Colonic mucosa (tissue), 4 donors: ENCODE measurements at regions not wholly inside any gene's neighbourhood (a gene's known extent, or its start where the extent isn't known, plus 50 kb on each side); places are given as distances from the start of the nearest gene placed in this dataset.

Experiments used
- DNase-seq: peaks from one replicate; pipeline ENCODE4 v3.0.0-alpha.2; 2020
- H3K27ac ChIP-seq: fragments of 200-600 bp; one replicate; pipeline ENCODE4 v1.8.0; 2021
- H3K27me3 ChIP-seq: fragments of 200-600 bp; one replicate; pipeline ENCODE4 v1.8.0; 2021
- H3K36me3 ChIP-seq: fragments of 200-600 bp; one replicate; pipeline ENCODE4 v1.8.0; 2021
- H3K4me1 ChIP-seq: fragments of 200-600 bp; one replicate; pipeline ENCODE4 v1.8.0; 2021; ENCODE audit warnings: mild to moderate bottlenecking
- H3K4me3 ChIP-seq: fragments of 200-600 bp; one replicate; pipeline ENCODE4 v1.8.0; 2021
- H3K9ac ChIP-seq, 2 donors: one replicate each; pipeline ENCODE4 v1.7.0; 2013; ENCODE audit warnings: control low read depth in 2 of 2, low read depth in 2 of 2, low read length in 2 of 2
- H3K9me3 ChIP-seq: fragments of 200-600 bp; one replicate; pipeline ENCODE4 v1.8.0; 2021
- intact Hi-C: fragments of 100-400 bp; cut with DNase I; formaldehyde crosslinking; loops from one replicate; pipeline ENCODE4 v1.14.1; 2022
- TF ChIP-seq, protein P1 (sequence below): fragments of 200-600 bp; IDR thresholded peaks from one replicate; pipeline ENCODE4 v1.8.0; 2022; ENCODE audit warnings: antibody characterized with exemption, mild to moderate bottlenecking
- donor health status: healthy.
- donor health status: DM: no; HTN: no; CAD: no.
- donor health status: DM: no; HTN: no; CAD: no.

DNA sequence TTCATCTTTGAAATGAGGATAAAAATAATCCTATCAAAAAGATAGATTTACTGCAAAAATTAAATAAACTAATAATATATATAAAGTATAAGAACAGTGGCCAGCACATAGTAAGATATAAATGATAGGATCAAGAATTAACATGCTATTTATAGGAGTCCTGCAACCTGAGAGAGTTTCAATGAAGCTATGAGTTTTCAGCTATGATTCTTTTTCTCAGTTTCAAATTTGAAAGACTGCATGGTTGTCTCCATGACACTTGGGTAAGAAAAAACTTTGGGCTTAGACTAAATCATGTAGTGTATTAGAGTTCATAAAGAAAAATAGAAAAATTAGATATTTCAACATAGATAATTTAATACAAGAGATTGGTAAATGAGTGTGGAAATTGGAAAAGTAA, 817.8 kb upstream of the KIF2B start:
- Histone ChIP-seq H3K4me3 (no peak overlapping the region), H3K9ac (no peak overlapping the region), H3K4me1 (no peaks in the 10 kb centered on the region), H3K27me3 (no peaks in the 10 kb centered on the region), H3K36me3 (no peaks in the 10 kb centered on the region), H3K27ac (no peak overlapping the region), H3K9me3 (no peaks in the 10 kb centered on the region)
- TF ChIP-seq, protein P1, sequence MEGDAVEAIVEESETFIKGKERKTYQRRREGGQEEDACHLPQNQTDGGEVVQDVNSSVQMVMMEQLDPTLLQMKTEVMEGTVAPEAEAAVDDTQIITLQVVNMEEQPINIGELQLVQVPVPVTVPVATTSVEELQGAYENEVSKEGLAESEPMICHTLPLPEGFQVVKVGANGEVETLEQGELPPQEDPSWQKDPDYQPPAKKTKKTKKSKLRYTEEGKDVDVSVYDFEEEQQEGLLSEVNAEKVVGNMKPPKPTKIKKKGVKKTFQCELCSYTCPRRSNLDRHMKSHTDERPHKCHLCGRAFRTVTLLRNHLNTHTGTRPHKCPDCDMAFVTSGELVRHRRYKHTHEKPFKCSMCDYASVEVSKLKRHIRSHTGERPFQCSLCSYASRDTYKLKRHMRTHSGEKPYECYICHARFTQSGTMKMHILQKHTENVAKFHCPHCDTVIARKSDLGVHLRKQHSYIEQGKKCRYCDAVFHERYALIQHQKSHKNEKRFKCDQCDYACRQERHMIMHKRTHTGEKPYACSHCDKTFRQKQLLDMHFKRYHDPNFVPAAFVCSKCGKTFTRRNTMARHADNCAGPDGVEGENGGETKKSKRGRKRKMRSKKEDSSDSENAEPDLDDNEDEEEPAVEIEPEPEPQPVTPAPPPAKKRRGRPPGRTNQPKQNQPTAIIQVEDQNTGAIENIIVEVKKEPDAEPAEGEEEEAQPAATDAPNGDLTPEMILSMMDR = no peak
- intact Hi-C loops = no loop called here
- no peak for DNase-seq

GRCh38 chr17:52995881-52996280, 826.8 kb upstream of the KIF2B start:
- Histone ChIP-seq H3K9ac (no peak overlapping the region), H3K36me3 (no peaks in the 10 kb centered on the region), H3K27me3 (no peaks in the 10 kb centered on the region), H3K4me3 (no peak overlapping the region), H3K9me3 (no peaks in the 10 kb centered on the region), H3K27ac (no peak overlapping the region), H3K4me1 (no peaks in the 10 kb centered on the region)
- TF ChIP-seq, protein P1 = no peak
- no peak for DNase-seq
- intact Hi-C loops = no loop called here

DNA sequence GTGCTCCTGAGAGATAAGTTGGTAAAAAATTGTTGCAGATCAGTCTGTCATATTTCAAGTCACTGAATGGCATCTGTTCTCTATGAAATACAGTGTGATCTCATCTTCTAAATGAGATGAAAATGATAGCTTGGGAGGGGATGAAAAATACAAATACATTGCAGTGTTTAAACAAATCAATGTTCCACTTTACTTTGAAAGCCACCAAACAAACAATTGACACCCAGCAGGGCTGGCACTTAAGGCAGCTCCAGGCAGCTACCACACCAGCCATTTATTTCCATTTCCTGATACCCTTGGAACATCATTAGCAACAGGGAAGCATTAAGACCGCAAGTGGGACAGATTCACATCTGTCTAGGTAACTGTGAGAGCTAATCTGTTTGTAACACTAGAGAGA, 827.6 kb upstream of the KIF2B start:
- intact Hi-C loops = no loop called here
- Histone ChIP-seq H3K36me3 (no peaks in the 10 kb centered on the region), H3K27ac (no peak overlapping the region), H3K27me3 (no peaks in the 10 kb centered on the region), H3K9me3 (no peaks in the 10 kb centered on the region), H3K4me1 (no peaks in the 10 kb centered on the region), H3K9ac (no peak overlapping the region), H3K4me3 (no peak overlapping the region)
- TF ChIP-seq, protein P1 = no peak
- DNase-seq = no peak

GRCh38 chr17:52986056-52986662, 827.6 kb upstream of the CA10 start:
- Histone ChIP-seq H3K4me1 (no peaks in the 10 kb centered on the region), H3K4me3 (no peak overlapping the region), H3K27ac (no peak overlapping the region), H3K27me3 (no peaks in the 10 kb centered on the region), H3K9ac (no peak overlapping the region), H3K9me3 (no peaks in the 10 kb centered on the region), H3K36me3 (no peaks in the 10 kb centered on the region)
- intact Hi-C loops = no loop called here
- DNase-seq = no peak
- TF ChIP-seq, protein P1 = no peak

GRCh38 chr17:52982331-52982730, 823.8 kb upstream of the CA10 start:
- Histone ChIP-seq H3K27ac (no peak overlapping the region), H3K9ac (no peak overlapping the region), H3K36me3 (no peaks in the 10 kb centered on the region), H3K4me3 (no peak overlapping the region), H3K27me3 (no peaks in the 10 kb centered on the region), H3K9me3 (no peaks in the 10 kb centered on the region), H3K4me1 (no peaks in the 10 kb centered on the region)
- TF ChIP-seq, protein P1 = no peak
- intact Hi-C loops = no loop called here
- DNase-seq = no peak
